PC-3 (cell line): ENCODE measurements at regions not wholly inside any gene's neighbourhood (a gene's known extent, or its start where the extent isn't known, plus 50 kb on each side); places are given as distances from the start of the nearest gene placed in this dataset.

Experiments used
- ATAC-seq: fragments of 200-7000 bp; cut with Tn5 transposase; 2 replicates; pipeline ENCODE4 v1.9.1; 2020; ENCODE audit warnings: mild to moderate bottlenecking, moderate library complexity
- BruUV-seq: library from RNA; stranded (reverse); fragments of 400-500 nt; replicated peaks from 2 replicates; lab custom pipeline; 2021; lab: Mats Ljungman, UMichigan
- CTCF ChIA-PET: fragments of 300-600 bp; sonication (Branson Sonifier 250); formaldehyde crosslinking; loops from one replicate; lab custom pipeline; 2022; ENCODE audit warnings: antibody characterized with exemption; lab: Charles Lee
- POLR2A ChIA-PET: fragments of 300-600 bp; sonication (Branson Sonifier 250); formaldehyde crosslinking; loops from one replicate; lab custom pipeline; 2022; ENCODE audit warnings: antibody characterized with exemption; ENCODE audit not compliant: unreplicated experiment; lab: Charles Lee
- DNase-seq: peaks from one replicate; pipeline ENCODE4 v3.0.0-alpha.2; 2015
- H2AFZ ChIP-seq: fragments of 300-600 bp; sonication (generic); 2 replicates; pipeline ENCODE4 v1.6.0; 2016; ENCODE audit warnings: antibody characterized with exemption, low read length
- H3F3A ChIP-seq: fragments of 300-600 bp; sonication (generic); one replicate; pipeline ENCODE4 v1.6.0; 2017; ENCODE audit warnings: antibody characterized with exemption, low read length, control low read depth, mild to moderate bottlenecking; ENCODE audit not compliant: unreplicated experiment
- H3K27ac ChIP-seq: fragments of 300-600 bp; sonication (generic); 2 replicates; pipeline ENCODE4 v1.5.1; 2016; ENCODE audit warnings: mild to moderate bottlenecking, low read length
- H3K27me3 ChIP-seq: fragments of 300-600 bp; sonication (generic); 2 replicates; pipeline ENCODE4 v1.6.1; 2016; ENCODE audit warnings: low read length, mixed read lengths
- H3K36me3 ChIP-seq: fragments of 300-600 bp; sonication (generic); 2 replicates; pipeline ENCODE4 v1.6.1; 2016; ENCODE audit warnings: low read depth, mixed run types, low read length, mixed read lengths
- H3K4me1 ChIP-seq: fragments of 300-600 bp; sonication (generic); 2 replicates; pipeline ENCODE4 v1.5.1; 2016; ENCODE audit warnings: low read length; ENCODE audit not compliant: insufficient read depth
- H3K4me2 ChIP-seq: fragments of 300-600 bp; sonication (generic); 2 replicates; pipeline ENCODE4 v1.6.0; 2016; ENCODE audit warnings: low read length
- H3K4me3 ChIP-seq: fragments of 300-600 bp; sonication (generic); 2 replicates; pipeline ENCODE4 v1.5.1; 2016; ENCODE audit warnings: mild to moderate bottlenecking, low read length, mixed read lengths
- H3K79me2 ChIP-seq: fragments of 300-600 bp; sonication (generic); 2 replicates; pipeline ENCODE4 v1.6.1; 2017; ENCODE audit warnings: low read length, mixed read lengths
- H3K9ac ChIP-seq: fragments of 300-600 bp; sonication (generic); 2 replicates; pipeline ENCODE4 v1.6.0; 2016; ENCODE audit warnings: mild to moderate bottlenecking, low read length
- H3K9me2 ChIP-seq: fragments of 300-600 bp; sonication (generic); replicated peaks from 2 replicates; pipeline ENCODE4 v1.6.1; 2016; ENCODE audit warnings: mixed run types, low read length, mixed read lengths
- H3K9me3 ChIP-seq: fragments of 300-600 bp; sonication (generic); 2 replicates; pipeline ENCODE4 v1.6.1; 2016; ENCODE audit warnings: low read length, mixed read lengths
- H4K20me1 ChIP-seq: fragments of 300-600 bp; sonication (generic); 2 replicates; pipeline ENCODE4 v1.6.1; 2016; ENCODE audit warnings: low read length, mixed read lengths
- EZH2 ChIP-seq: fragments of 300-600 bp; sonication (generic); IDR thresholded peaks from one replicate; pipeline ENCODE4 v1.6.1; 2017; ENCODE audit warnings: antibody characterized with exemption, mild to moderate bottlenecking, low read length; ENCODE audit not compliant: unreplicated experiment
- EZH2phosphoT487 ChIP-seq: fragments of 300-600 bp; sonication (generic); IDR thresholded peaks from 2 replicates; pipeline ENCODE4 v1.6.1; 2018; ENCODE audit warnings: mild to moderate bottlenecking, antibody characterized with exemption, low read length, borderline replicate concordance
- intact Hi-C: fragments of 100-400 bp; cut with micrococcal nuclease; formaldehyde crosslinking; loops from 2 replicates; pipeline ENCODE4 v1.9.0; 2023
- TF ChIP-seq, protein P1 (sequence below): fragments of 300-600 bp; sonication (generic); conservative IDR thresholded peaks from 2 replicates; pipeline ENCODE4 v1.5.1; 2017; ENCODE audit warnings: antibody characterized with exemption, low read depth, mild to moderate bottlenecking, low read length

DNA sequence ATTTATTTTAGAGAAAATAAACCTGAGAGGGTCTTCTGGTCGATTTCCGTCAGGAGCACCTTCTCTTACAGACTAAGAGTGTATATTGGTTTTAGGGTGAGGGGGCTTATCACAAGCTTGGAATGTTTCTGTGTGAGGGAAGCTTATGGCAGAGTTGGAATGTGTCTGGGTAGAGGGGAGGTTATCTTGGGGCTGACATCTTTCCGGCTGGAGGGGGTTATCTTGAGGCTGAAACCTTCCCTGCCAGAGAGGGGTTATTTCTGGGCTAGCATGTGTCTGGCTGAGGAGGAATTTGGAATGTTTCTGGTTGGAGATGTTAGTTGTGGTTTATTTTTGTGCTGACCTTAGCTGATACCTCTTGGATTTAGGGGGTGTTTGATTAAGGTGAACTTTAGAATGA is 1312.1 kb downstream of the ADGRL3 start:
- intact Hi-C loops: no loop called here
- TF ChIP-seq EZH2phosphoT487 (no peak), EZH2 (no peak)
- TF ChIP-seq, protein P1, sequence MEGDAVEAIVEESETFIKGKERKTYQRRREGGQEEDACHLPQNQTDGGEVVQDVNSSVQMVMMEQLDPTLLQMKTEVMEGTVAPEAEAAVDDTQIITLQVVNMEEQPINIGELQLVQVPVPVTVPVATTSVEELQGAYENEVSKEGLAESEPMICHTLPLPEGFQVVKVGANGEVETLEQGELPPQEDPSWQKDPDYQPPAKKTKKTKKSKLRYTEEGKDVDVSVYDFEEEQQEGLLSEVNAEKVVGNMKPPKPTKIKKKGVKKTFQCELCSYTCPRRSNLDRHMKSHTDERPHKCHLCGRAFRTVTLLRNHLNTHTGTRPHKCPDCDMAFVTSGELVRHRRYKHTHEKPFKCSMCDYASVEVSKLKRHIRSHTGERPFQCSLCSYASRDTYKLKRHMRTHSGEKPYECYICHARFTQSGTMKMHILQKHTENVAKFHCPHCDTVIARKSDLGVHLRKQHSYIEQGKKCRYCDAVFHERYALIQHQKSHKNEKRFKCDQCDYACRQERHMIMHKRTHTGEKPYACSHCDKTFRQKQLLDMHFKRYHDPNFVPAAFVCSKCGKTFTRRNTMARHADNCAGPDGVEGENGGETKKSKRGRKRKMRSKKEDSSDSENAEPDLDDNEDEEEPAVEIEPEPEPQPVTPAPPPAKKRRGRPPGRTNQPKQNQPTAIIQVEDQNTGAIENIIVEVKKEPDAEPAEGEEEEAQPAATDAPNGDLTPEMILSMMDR: no peak
- H4K20me1 ChIP-seq: no peaks in the 10 kb centered on the region
- no peaks in the 10 kb centered on the region; the same call in 1 of the 2 replicates for H3K9me2 ChIP-seq
- no peaks in the 10 kb centered on the region for H3K36me3 ChIP-seq
- H3F3A ChIP-seq: no peaks in the 10 kb centered on the region
- DNase-seq: no peak
- POLR2A ChIA-PET: no interaction called here
- H3K4me2 ChIP-seq: no peak overlapping the region
- no peak for ATAC-seq
- H3K9ac ChIP-seq: no peak overlapping the region
- CTCF ChIA-PET: no interaction called here
- H2AFZ ChIP-seq: no peak overlapping the region
- H3K4me3 ChIP-seq: no peak overlapping the region
- H3K27me3 ChIP-seq: no peaks in the 10 kb centered on the region
- no peaks in the 10 kb centered on the region for H3K79me2 ChIP-seq
- BruUV-seq: no TSS peak
- no peaks in the 10 kb centered on the region for H3K4me1 ChIP-seq
- H3K27ac ChIP-seq: no peak overlapping the region
- H3K9me3 ChIP-seq: no peaks in the 10 kb centered on the region

DNA sequence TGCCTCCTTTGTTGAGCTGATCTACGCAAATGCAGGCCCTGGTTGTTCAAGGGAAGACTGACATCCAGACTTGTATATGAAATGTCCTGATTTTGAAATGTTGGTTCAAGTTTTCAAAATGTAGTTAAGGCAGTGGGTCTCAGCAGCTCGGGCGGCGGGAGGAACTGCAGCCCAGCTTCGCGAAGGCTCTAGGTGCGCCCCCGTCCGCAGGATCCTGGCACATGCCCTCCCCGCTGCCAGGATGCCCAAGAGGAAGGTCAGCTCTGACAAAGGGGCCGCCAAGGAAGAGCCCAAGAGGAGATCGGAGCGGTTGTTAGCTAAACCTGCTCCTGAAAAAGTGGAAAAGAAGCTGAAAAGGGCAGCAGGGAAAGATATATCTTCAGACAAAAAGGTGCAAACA is 1310.1 kb downstream of the ADGRL3 start:
- ChIA-PET CTCF (no interaction called here), POLR2A (no interaction called here)
- ATAC-seq (no peak), DNase-seq (no peak)
- Histone ChIP-seq H3K27ac (no peak overlapping the region), H3K4me1 (no peaks in the 10 kb centered on the region), H3K9me2 (no peaks in the 10 kb centered on the region), H3K4me3 (no peak overlapping the region), H3K4me2 (no peak overlapping the region), H3K79me2 (no peaks in the 10 kb centered on the region), H3F3A (no peaks in the 10 kb centered on the region), H3K9ac (no peak overlapping the region), H4K20me1 (no peaks in the 10 kb centered on the region), H3K9me3 (no peaks in the 10 kb centered on the region), H3K27me3 (no peaks in the 10 kb centered on the region), H2AFZ (0 out of 2 replicates have a peak overlapping the region, but pooled peaks have one; percentile 22), H3K36me3 (no peaks in the 10 kb centered on the region)
- intact Hi-C loops: no loop called here
- TF ChIP-seq, protein P1: no peak
- TF ChIP-seq EZH2: no peak
- TF ChIP-seq EZH2phosphoT487: no peak
- BruUV-seq: no TSS peak

DNA sequence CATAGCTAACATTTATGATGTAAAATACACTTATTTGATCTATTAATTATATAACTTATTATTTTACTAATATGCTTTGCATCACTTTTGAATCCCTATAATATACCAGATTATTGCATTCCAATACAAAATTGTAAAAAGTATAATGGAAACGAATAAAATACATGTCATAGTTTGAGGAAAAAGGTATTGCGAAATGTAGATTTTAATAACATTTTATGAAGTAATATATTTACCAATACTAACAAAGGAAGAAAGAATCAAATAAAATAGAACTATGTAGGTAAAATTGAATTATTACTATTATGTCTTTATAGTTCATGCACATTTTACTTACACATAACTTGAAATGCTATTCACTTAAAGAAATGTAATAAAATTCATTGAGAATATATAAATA is 1300.2 kb downstream of the ADGRL3 start:
- H3K9ac ChIP-seq: no peak overlapping the region
- intact Hi-C loops: no loop called here
- no TSS peak for BruUV-seq
- no peaks in the 10 kb centered on the region for H3K27me3 ChIP-seq
- DNase-seq (no peak), ATAC-seq (no peak)
- H3K9me3 ChIP-seq: no peaks in the 10 kb centered on the region
- H3K4me3 ChIP-seq: no peak overlapping the region
- H3K9me2 ChIP-seq: no peaks in the 10 kb centered on the region
- H3K4me1 ChIP-seq: no peaks in the 10 kb centered on the region
- H3K79me2 ChIP-seq: no peaks in the 10 kb centered on the region
- H4K20me1 ChIP-seq: no peaks in the 10 kb centered on the region
- no peak overlapping the region for H3K27ac ChIP-seq
- CTCF ChIA-PET: no interaction called here
- TF ChIP-seq EZH2 (no peak), EZH2phosphoT487 (no peak)
- TF ChIP-seq, protein P1: no peak
- H3K4me2 ChIP-seq: no peak overlapping the region
- POLR2A ChIA-PET: no interaction called here
- no peaks in the 10 kb centered on the region for H3F3A ChIP-seq
- no peaks in the 10 kb centered on the region for H3K36me3 ChIP-seq
- no peak overlapping the region for H2AFZ ChIP-seq
